Urinary bladder (tissue), 3 donors: ENCODE measurements at regions not wholly inside any gene's neighbourhood (a gene's known extent, or its start where the extent isn't known, plus 50 kb on each side); places are given as distances from the start of the nearest gene placed in this dataset.

Source experiments
- DNase-seq: peaks from one replicate; pipeline ENCODE4 v3.0.0-alpha.2; 2015; ENCODE audit errors: extremely low spot score
- H3K27ac ChIP-seq: one replicate; pipeline ENCODE4 v1.5.1; 2013; ENCODE audit warnings: low read depth, mild to moderate bottlenecking, moderate library complexity
- H3K36me3 ChIP-seq: one replicate; pipeline ENCODE4 v1.6.1; 2013; ENCODE audit warnings: mild to moderate bottlenecking, moderate library complexity; ENCODE audit not compliant: insufficient read depth
- H3K4me1 ChIP-seq: one replicate; pipeline ENCODE4 v1.6.1; 2013; ENCODE audit warnings: mild to moderate bottlenecking, moderate library complexity; ENCODE audit not compliant: insufficient read depth
- H3K4me3 ChIP-seq: one replicate; pipeline ENCODE4 v1.5.1; 2013; ENCODE audit warnings: low read depth, low read length
- WGBS: extraction: QIAGEN DNeasy Blood & Tissue Kit; methylation state at CpG from one replicate; pipeline ENCODE4 v1.1.7; 2013; 5-methylcytosine and 5-hydroxymethylcytosine counted together
- donor health status: healthy with polysubstance abuse.
- donor health status: healthy.

DNA sequence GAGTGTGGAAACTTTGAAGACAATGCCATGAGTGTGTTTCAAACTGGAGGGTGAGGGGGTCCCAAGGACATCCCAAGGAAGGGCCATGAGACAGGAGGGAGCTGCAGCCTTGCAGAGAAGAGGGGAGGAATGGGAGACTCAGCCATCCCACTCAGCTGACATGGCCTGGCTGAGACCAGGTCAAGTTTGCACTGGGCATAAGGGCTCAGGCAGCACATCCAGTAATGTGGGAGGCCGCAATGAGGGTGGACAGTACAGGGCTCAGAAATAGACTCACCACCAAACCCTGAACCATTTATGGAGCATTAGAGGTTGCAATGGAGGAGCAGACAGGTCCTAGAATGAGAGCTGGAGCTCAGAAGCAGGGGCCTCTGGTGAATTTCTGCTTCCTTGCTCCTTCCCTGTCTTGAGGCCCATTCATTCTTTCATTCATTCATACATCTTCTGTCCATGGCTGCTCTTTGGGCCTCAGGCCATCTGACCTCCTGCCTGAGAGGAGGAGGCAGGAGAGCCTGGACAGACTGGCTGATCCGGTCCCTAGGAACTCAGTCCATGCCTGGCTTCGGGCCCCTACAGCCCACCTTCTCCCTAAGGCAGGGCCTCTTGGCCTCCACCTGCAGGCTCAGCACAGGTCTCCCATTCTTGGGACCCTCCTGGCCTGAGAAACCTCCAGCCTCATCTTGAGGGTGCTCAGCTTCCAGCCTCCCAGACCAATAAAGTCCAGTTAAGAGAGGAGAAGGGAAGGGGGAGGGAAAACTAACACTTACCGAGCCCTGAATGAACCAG lies 70.5 kb upstream of the CDH5 start:
- WGBS, result 88% methylated on average over 4 of the region's 4 CpGs
- Histone ChIP-seq H3K4me3 (no peak overlapping the region), H3K27ac (no peak overlapping the region), H3K4me1 (no peaks in the 10 kb centered on the region), H3K36me3 (no peaks in the 10 kb centered on the region)
- DNase-seq, result no peak

DNA sequence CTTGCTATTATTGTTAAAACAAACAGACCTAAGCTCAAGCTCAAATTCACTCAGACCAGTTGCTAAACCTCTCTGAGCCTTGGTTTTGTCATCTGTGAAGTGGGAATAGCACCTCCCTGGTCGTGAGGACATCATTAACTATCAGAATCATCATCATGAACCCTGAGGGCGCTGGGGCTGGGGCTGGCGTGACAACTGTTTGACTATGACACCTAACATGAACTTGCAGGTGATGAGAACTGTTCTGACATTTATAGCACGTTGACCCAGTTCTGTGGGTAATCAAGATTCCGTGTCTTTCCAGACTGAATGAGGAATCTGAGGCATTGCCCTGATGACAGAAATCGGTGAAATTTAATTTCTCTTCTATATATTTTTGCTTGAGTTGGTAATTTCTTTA lies 71.3 kb upstream of the CDH5 start:
- Histone ChIP-seq H3K4me3 (no peak overlapping the region), H3K36me3 (no peaks in the 10 kb centered on the region), H3K27ac (no peak overlapping the region), H3K4me1 (no peaks in the 10 kb centered on the region)
- 86% methylated on average over 6 of the region's 6 CpGs for WGBS
- no peak for DNase-seq

DNA sequence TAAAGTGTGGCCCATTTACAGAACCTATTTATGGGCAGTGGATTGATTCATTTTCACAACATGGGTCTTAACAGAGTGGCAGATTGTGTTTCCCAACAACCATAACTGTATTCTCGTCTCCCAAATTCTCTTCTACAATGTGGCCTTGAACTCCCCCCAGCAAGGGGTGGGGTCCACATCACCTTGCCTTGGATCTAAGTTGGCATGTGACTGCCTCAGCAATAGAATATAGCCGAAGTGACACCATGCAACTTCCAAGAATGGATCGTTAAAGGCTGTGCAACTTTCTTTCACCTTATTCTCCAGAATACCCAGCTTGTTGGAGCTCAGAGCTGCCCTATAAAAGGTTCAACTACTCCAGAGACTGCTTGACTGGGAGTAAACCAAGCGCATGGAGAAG lies 72.0 kb upstream of the CDH5 start:
- no peak overlapping the region for H3K4me3 ChIP-seq
- no peak overlapping the region for H3K27ac ChIP-seq
- no peaks in the 10 kb centered on the region for H3K4me1 ChIP-seq
- no peak for DNase-seq
- H3K36me3 ChIP-seq, result no peaks in the 10 kb centered on the region
- 93% methylated on average over 4 of the region's 4 CpGs for whole genome bisulfite sequencing

DNA sequence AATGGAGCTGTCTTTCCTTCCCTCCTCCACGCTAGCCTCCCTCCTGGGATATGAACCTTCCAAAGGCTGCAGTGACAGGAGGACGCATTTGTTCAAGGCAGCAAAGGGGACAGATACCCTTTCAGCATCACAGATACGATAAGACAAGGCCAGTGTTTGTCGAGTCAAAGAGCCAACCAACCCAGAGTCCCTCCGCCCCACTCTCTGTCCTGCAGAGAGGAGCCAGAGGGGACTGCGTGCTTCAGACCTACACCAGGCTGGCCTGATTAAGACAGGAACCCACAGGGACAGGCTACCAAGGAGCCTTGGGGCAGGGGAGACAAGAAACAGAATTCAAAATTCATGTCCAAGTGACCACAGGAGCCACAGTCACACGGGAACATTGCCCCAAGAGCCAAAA lies 72.6 kb upstream of the CDH5 start:
- H3K4me3 ChIP-seq, result no peak overlapping the region
- DNase-seq, result no peak
- no peaks in the 10 kb centered on the region for H3K36me3 ChIP-seq
- H3K4me1 ChIP-seq, result no peaks in the 10 kb centered on the region
- 81% methylated on average over 7 of the region's 7 CpGs for WGBS
- no peak overlapping the region for H3K27ac ChIP-seq

DNA sequence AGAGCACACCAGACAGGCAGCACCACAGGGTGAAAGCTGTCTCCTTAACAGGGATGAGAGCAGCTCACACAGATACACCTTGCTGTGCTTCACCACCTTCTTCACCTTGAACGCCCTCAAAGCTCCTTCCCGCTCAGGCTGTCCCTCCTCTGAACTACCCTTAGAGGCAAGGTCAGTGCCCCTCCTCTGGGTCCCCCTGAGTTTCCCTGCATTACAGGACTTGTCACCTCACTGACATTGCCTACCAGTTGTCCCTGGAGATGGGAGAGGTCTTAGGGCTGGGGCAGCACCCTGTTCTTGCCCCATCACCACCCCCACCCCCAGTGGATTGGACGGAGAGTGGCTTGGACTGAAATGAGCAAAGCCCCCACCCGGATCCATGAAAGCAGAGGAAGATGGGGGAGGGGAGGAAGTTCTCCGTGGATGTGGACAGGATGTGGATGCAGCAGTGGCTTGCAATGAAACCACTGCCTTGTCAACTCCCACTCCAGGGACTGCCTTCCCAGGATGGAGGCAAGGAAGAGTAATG lies 73.2 kb upstream of the CDH5 start:
- 74% methylated on average over 5 of the region's 5 CpGs for WGBS
- Histone ChIP-seq H3K27ac (no peak overlapping the region), H3K4me3 (no peak overlapping the region), H3K4me1 (no peaks in the 10 kb centered on the region), H3K36me3 (no peaks in the 10 kb centered on the region)
- no peak for DNase-seq

DNA sequence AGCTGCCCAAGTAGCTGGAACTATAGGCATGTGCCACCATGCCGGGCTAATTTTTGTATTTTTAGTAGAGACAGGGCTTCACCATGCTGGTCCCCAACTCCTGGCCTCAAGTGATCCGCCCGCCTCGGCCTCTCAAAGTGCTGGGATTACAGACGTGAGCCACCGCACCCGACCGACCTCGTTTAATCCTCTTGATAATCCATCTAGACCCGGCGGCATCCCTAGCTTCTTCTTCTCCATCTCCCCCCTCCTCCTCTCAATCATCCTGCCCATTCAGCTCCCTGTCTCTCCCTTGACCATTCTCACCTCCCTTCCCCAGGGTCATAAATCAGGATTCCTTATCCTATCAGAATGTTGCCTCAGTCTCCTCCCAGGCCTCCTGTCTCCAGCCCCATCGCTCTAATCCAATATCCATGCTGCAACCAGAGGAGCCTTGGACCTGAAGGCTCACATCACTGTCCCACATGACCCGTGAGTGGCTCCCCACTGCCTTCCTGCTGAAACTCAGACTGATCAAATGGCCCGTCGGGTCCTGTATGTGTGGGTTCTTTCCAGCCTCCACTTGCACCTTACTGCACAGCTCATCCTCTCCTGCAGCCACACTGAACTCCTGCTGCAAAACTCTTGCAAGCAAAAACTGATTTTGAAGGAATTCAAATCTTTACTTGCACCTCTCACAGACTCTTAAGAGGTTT lies 74.1 kb upstream of the CDH5 start:
- Histone ChIP-seq H3K27ac (no peak overlapping the region), H3K4me3 (no peak overlapping the region), H3K4me1 (no peaks in the 10 kb centered on the region), H3K36me3 (no peaks in the 10 kb centered on the region)
- WGBS, result 87% methylated on average over 15 of the region's 15 CpGs
- no peak for DNase-seq

DNA sequence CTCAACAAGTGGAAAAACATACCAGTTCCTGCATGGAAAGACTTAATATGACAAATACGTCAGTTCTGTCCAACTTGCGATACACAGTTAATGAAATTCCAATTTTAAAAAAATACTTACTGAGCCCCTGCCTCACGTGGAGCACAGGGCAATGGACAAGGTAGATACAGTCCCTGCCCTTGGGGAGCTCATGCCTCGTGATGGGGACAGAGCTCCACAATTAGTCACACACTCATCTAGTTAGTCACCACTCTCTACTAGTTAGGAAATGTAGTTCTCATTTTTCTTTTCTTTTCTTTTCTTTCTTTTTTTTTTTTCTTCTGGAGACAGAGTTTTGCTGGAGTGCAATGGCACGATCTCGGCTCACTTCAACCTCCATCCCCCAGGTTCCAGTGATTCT lies 74.7 kb upstream of the CDH5 start:
- DNase-seq, result no peak
- Histone ChIP-seq H3K4me3 (no peak overlapping the region), H3K36me3 (no peaks in the 10 kb centered on the region), H3K27ac (no peak overlapping the region), H3K4me1 (no peaks in the 10 kb centered on the region)
- WGBS, result 94% methylated on average over 6 of the region's 6 CpGs

DNA sequence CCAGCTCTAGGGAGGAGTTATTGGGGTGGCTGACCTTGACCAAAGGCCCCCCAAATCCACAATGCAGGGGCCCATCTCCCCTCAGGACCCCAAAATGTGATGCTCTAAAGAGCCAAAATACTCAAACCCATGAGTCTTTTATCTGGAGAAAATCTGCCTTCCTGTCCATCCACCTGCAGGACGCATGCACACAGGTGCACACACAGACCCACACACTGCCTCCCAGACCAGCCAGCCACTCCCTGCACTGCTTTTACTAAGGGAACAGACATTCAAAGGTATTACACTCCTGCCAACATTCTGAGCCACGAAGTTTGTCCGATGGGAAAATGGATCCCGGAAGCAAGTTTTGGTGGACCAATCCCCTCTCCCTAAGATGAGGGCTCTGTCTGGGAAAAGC lies 76.1 kb upstream of the CDH5 start:
- no peak for DNase-seq
- WGBS, result 93% methylated on average over 4 of the region's 4 CpGs
- Histone ChIP-seq H3K36me3 (no peaks in the 10 kb centered on the region), H3K27ac (no peak overlapping the region), H3K4me3 (no peak overlapping the region), H3K4me1 (no peaks in the 10 kb centered on the region)

DNA sequence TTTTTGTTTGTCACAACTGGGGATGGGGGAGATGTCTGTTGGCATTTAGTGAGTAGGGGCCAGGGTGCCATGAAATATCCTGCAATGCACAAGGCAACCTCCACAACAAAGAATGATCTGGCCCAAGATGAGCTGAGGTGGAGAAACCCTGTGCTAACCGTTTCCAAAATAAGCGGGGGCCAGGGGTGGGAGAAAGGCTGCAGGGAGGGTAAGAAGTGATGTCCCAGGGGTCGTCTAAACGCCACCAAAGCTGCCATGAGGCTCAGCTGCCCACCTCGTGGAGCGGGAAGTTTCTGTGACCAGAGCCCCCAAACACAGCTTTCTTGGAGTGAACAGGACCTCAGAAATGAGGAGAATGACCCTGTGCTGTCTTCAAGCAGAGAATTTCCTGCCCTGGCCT lies 76.5 kb upstream of the CDH5 start:
- Histone ChIP-seq H3K4me1 (no peaks in the 10 kb centered on the region), H3K4me3 (no peak overlapping the region), H3K27ac (no peak overlapping the region), H3K36me3 (no peaks in the 10 kb centered on the region)
- WGBS, result 87% methylated on average over 6 of the region's 6 CpGs
- no peak for DNase-seq

DNA sequence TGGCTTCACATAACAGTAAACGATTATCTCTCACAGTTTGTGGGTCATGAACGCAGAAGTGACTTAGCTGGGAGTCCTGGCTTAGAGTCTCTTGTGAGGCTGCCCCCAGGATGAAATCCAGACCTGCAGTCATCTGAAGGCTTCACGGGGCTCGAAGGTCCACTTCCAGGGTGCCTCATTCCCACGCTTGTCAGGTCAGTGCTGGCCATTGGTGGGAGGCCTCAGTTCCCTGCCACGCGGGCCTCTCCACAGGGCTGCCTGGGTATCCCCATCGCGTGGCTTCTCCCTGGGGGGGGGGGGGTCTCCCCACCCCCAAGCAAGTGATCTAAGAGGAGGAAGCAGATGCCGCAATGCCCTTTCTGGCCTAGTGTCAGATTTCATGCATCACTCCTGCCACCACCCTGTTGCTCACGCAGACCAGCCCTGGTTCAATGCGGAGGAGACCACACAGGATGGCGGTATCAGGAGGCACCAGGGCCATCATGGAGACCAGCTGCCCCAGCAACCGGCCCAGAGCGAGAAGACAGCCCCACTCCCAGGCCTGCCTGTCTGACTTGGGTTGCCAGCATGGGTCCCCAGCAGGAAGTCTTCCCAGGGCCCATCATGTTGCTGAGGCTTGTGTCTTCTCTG lies 77.3 kb upstream of the CDH5 start:
- H3K4me3 ChIP-seq, result no peak overlapping the region
- DNase-seq, result no peak
- WGBS, result 93% methylated on average over 15 of the region's 15 CpGs

DNA sequence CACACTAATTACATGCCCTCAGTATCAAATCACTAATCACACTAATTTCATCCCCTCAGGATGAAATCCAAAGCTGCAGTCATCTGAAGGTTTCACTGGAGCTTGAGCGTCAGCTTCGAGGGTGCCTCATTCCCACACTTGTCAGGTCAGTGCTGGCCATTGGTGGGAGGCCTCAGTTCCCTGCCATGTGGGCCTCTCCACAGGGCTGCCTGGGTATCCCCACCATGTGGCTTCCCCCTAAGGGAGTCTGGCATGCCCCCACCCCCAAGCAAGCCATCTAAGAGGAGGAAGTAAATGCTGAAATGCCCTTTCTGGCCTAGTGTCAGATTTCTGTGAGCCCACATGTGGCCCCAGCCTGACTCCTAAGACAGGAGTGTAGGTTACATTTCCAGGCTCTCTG lies 78.6 kb upstream of the CDH5 start:
- Histone ChIP-seq H3K4me3 (no peak overlapping the region), H3K4me1 (no peaks in the 10 kb centered on the region), H3K36me3 (no peaks in the 10 kb centered on the region), H3K27ac (no peak overlapping the region)
- 92% methylated on average over 2 of the region's 2 CpGs for WGBS
- DNase-seq, result no peak

More for the DNA sequence above, 77.3 kb upstream of the CDH5 start:
- no peaks in the 10 kb centered on the region for H3K36me3 ChIP-seq
- H3K27ac ChIP-seq, result no peak overlapping the region
- H3K4me1 ChIP-seq, result no peaks in the 10 kb centered on the region

DNA sequence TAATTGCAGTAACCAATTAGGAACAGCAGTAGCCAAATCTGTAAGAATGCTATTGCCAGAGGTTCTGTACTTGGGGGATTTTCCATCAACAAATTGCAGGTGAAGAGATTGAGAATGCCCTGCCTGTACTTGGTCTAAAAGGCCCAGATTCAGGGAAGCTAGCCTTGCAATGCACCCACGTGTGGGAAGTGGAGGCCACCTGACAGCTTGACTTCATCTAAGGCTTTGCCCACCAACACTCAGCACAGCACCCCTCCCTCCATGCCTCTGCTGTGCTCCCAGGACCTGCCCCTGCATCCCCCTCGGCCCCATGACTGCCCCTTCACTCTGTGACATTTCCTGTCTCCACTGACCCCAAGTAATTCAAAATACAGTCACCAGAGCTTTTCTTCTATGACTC lies 79.1 kb upstream of the CDH5 start:
- H3K27ac ChIP-seq, result no peak overlapping the region
- no peak for DNase-seq
- 70% methylated on average over 2 of the region's 2 CpGs for WGBS
- no peaks in the 10 kb centered on the region for H3K36me3 ChIP-seq
- no peaks in the 10 kb centered on the region for H3K4me1 ChIP-seq
- H3K4me3 ChIP-seq, result no peak overlapping the region

DNA sequence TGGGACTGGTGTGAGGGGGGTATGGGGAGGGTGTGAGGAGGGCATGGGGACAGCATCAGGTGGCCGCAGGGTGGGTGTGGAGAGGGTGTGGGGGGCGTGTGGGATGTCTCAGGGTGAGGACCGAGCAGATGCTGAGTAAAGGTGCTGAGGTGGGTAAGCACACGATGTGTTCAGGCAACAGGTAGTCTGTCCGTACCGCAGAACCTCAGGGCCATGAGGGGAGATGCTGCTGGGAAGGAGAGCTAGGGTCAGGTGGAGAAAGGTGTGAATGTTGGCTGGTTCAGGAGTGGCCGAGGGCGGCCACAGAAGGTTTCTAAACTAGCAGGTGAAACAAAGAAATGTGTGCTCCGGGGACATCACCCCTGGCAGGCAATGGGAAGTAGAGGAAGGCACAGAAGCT lies 80.0 kb upstream of the CDH5 start:
- H3K4me3 ChIP-seq, result no peak overlapping the region
- no peak overlapping the region for H3K27ac ChIP-seq
- no peaks in the 10 kb centered on the region for H3K4me1 ChIP-seq
- no peak for DNase-seq
- no peaks in the 10 kb centered on the region for H3K36me3 ChIP-seq
- 97% methylated on average over 9 of the region's 9 CpGs for WGBS
